ENCODE measurements at regions not wholly inside any gene's neighbourhood (a gene's known extent, or its start where the extent isn't known, plus 50 kb on each side); places are given as distances from the start of the nearest gene placed in this dataset.

- no peak for DNase-seq
- Histone ChIP-seq H3K27me3 (ENCODE audit: insufficient read depth, low read length) (no peaks in the 10 kb centered on the region), H2BK120ac (ENCODE audit: low read depth, low read length, poor library complexity, severe bottlenecking) (no peak overlapping the region), H3T11ph (ENCODE audit: low read length) (no peak overlapping the region), H4K91ac (ENCODE audit: insufficient read length, low read depth, low read length) (no peak overlapping the region), H3K14ac (ENCODE audit: insufficient read depth, low read length) (no peak overlapping the region), H2BK12ac (ENCODE audit: insufficient read length, low read depth, low read length) (no peak overlapping the region), H3K4me2 (ENCODE audit: insufficient read depth, insufficient read length, low read length) (no peak overlapping the region), H3K4me1 (ENCODE audit: insufficient read depth, low read length) (no peaks in the 10 kb centered on the region), H3K79me1 (ENCODE audit: insufficient read depth, low read depth, low read length, poor library complexity, severe bottlenecking) (no peaks in the 10 kb centered on the region), H3K23me2 (ENCODE audit: insufficient read length, low read depth, low read length, poor library complexity, severe bottlenecking) (no peaks in the 10 kb centered on the region), H4K5ac (ENCODE audit: insufficient read length, low read depth, low read length) (no peak overlapping the region), H3K27ac (ENCODE audit: insufficient read length, low read depth, low read length) (no peak overlapping the region), H2BK20ac (ENCODE audit: low read depth, low read length, poor library complexity, severe bottlenecking) (no peak overlapping the region), H2BK15ac (ENCODE audit: low read depth, low read length) (no peak overlapping the region), H3K9me3 (ENCODE audit: control insufficient read depth, low read depth, low read length) (no peaks in the 10 kb centered on the region), H3K9ac (ENCODE audit: extremely low read depth, insufficient read length, low read length) (no peak overlapping the region), H3K56ac (ENCODE audit: insufficient read length, low read depth, low read length) (no peak overlapping the region), H2AK5ac (ENCODE audit: insufficient read length, low read length) (no peak overlapping the region), H4K8ac (replicated peaks; ENCODE audit: insufficient read length, low read depth, low read length) (no peak overlapping the region), H3K18ac (ENCODE audit: insufficient read length, low read depth, low read length) (no peak overlapping the region), H2BK5ac (ENCODE audit: insufficient read length, low read length) (no peak overlapping the region), H3K4ac (ENCODE audit: low read depth, low read length) (no peak overlapping the region), H2AFZ (ENCODE audit: low read length) (no peak overlapping the region), H3K79me2 (ENCODE audit: insufficient read depth, low read length) (no peaks in the 10 kb centered on the region), H3K23ac (ENCODE audit: insufficient read length, low read depth, low read length) (no peak overlapping the region), H4K20me1 (ENCODE audit: control insufficient read depth, insufficient read depth, insufficient read length) (no peaks in the 10 kb centered on the region)
- H3K27me3 Mint-ChIP-seq (ENCODE audit: low read depth) = no peaks in the 10 kb centered on the region
- H3K36me3 Mint-ChIP-seq (ENCODE audit: insufficient read depth in 1 of 3, low read depth in 3 of 3) = no peaks in the 10 kb centered on the region
- TF ChIP-seq, protein P1, sequence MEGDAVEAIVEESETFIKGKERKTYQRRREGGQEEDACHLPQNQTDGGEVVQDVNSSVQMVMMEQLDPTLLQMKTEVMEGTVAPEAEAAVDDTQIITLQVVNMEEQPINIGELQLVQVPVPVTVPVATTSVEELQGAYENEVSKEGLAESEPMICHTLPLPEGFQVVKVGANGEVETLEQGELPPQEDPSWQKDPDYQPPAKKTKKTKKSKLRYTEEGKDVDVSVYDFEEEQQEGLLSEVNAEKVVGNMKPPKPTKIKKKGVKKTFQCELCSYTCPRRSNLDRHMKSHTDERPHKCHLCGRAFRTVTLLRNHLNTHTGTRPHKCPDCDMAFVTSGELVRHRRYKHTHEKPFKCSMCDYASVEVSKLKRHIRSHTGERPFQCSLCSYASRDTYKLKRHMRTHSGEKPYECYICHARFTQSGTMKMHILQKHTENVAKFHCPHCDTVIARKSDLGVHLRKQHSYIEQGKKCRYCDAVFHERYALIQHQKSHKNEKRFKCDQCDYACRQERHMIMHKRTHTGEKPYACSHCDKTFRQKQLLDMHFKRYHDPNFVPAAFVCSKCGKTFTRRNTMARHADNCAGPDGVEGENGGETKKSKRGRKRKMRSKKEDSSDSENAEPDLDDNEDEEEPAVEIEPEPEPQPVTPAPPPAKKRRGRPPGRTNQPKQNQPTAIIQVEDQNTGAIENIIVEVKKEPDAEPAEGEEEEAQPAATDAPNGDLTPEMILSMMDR (conservative IDR thresholded peaks at IDR 0.05) = no peak
- H3K4me3 Mint-ChIP-seq = no peak overlapping the region
- no peak overlapping the region for H3K27ac Mint-ChIP-seq
- no CpG with 5 or more reads among the region's 2 CpGs for WGBS (ENCODE audit: extremely low coverage, insufficient read length, low lambda C conversion rate)
- peaks cover 0 to 5% of the 10 kb centered on the region in 2 experiments; a peak in 2 of 4 replicates for H3K4me1 Mint-ChIP-seq
- H3K9me3 Mint-ChIP-seq = no peaks in the 10 kb centered on the region; a peak in 1 of 5 replicates
These were observed 100.5 kb upstream of the SLITRK5 start for GRCh38 chr13:87570669-87571068.

All from H9 (cell line).